ENCODE measurements at regions not wholly inside any gene's neighbourhood (a gene's known extent, or its start where the extent isn't known, plus 50 kb on each side); places are given as distances from the start of the nearest gene placed in this dataset.

GRCh38 chr3:130250982-130251381 is 94.5 kb upstream of the COL6A5 start:
- H3K9me3 ChIP-seq (ENCODE audit: low read length): no peaks in the 10 kb centered on the region
- H3K4me1 Mint-ChIP-seq: no peaks in the 10 kb centered on the region
- peaks cover 13 to 30% of the 10 kb centered on the region in 2 donors for H3K27me3 Mint-ChIP-seq
- no peaks in the 10 kb centered on the region for H3K36me3 ChIP-seq (ENCODE audit: insufficient read depth, low read length)
- no peaks in the 10 kb centered on the region for H3K27me3 ChIP-seq (ENCODE audit: insufficient read depth, low read length, poor library complexity, severe bottlenecking)
- H3K4me3 Mint-ChIP-seq: no peak overlapping the region
- H3K27ac ChIP-seq (ENCODE audit: low read depth, low read length): no peak overlapping the region
- H3K4me1 ChIP-seq (ENCODE audit: insufficient read depth, low read length): no peaks in the 10 kb centered on the region
- CTCF ChIA-PET: no interaction called here
- H3K4me3 ChIP-seq (ENCODE audit: low read length): no peak overlapping the region
- H3K9me3 Mint-ChIP-seq: no peaks in the 10 kb centered on the region
- no peaks in the 10 kb centered on the region for H3K36me3 Mint-ChIP-seq
- DNase-seq: no peak
- POLR2A ChIA-PET: no interaction called here
- no peak overlapping the region for H3K27ac Mint-ChIP-seq

GRCh38 chr3:130255442-130255841 is 90.0 kb upstream of the COL6A5 start:
- no peak overlapping the region for H3K27ac ChIP-seq (ENCODE audit: low read depth, low read length)
- H3K27me3 ChIP-seq (ENCODE audit: insufficient read depth, low read length, poor library complexity, severe bottlenecking): no peaks in the 10 kb centered on the region
- no peak overlapping the region for H3K4me3 Mint-ChIP-seq
- no peaks in the 10 kb centered on the region for H3K9me3 ChIP-seq (ENCODE audit: low read length)
- CTCF ChIA-PET: no interaction called here
- POLR2A ChIA-PET: no interaction called here
- H3K36me3 ChIP-seq (ENCODE audit: insufficient read depth, low read length): no peaks in the 10 kb centered on the region
- no peaks in the 10 kb centered on the region for H3K36me3 Mint-ChIP-seq
- DNase-seq: no peak
- H3K9me3 Mint-ChIP-seq: no peaks in the 10 kb centered on the region
- peaks cover 14 to 18% of the 10 kb centered on the region in 2 donors for H3K27me3 Mint-ChIP-seq
- no peaks in the 10 kb centered on the region for H3K4me1 Mint-ChIP-seq
- no peaks in the 10 kb centered on the region for H3K4me1 ChIP-seq (ENCODE audit: insufficient read depth, low read length)
- H3K4me3 ChIP-seq (ENCODE audit: low read length): no peak overlapping the region
- H3K27ac Mint-ChIP-seq: no peak overlapping the region

GRCh38 chr3:130256821-130257340 is 88.6 kb upstream of the COL6A5 start:
- no peak for DNase-seq
- Mint-ChIP-seq H3K27me3 (peaks cover 12% of the 10 kb centered on the region in 2 donors), H3K4me3 (no peak overlapping the region), H3K9me3 (no peaks in the 10 kb centered on the region), H3K27ac (no peak overlapping the region), H3K36me3 (no peaks in the 10 kb centered on the region), H3K4me1 (no peaks in the 10 kb centered on the region)
- ChIA-PET POLR2A (no interaction called here), CTCF (no interaction called here)
- Histone ChIP-seq H3K27ac (ENCODE audit: low read depth, low read length) (no peak overlapping the region), H3K36me3 (ENCODE audit: insufficient read depth, low read length) (no peaks in the 10 kb centered on the region), H3K4me1 (ENCODE audit: insufficient read depth, low read length) (no peaks in the 10 kb centered on the region), H3K27me3 (ENCODE audit: insufficient read depth, low read length, poor library complexity, severe bottlenecking) (no peaks in the 10 kb centered on the region), H3K9me3 (ENCODE audit: low read length) (no peaks in the 10 kb centered on the region), H3K4me3 (ENCODE audit: low read length) (no peak overlapping the region)

- Histone ChIP-seq H3K27ac (ENCODE audit: low read depth, low read length) (no peak overlapping the region), H3K4me1 (ENCODE audit: insufficient read depth, low read length) (no peaks in the 10 kb centered on the region), H3K9me3 (ENCODE audit: low read length) (no peaks in the 10 kb centered on the region), H3K4me3 (ENCODE audit: low read length) (no peak overlapping the region), H3K36me3 (ENCODE audit: insufficient read depth, low read length) (no peaks in the 10 kb centered on the region), H3K27me3 (ENCODE audit: insufficient read depth, low read length, poor library complexity, severe bottlenecking) (no peaks in the 10 kb centered on the region)
- no peak overlapping the region for H3K27ac Mint-ChIP-seq
- H3K36me3 Mint-ChIP-seq: no peaks in the 10 kb centered on the region
- CTCF ChIA-PET: no interaction called here
- POLR2A ChIA-PET: no interaction called here
- no peak for DNase-seq
- H3K4me3 Mint-ChIP-seq: no peak overlapping the region
- no peaks in the 10 kb centered on the region for H3K9me3 Mint-ChIP-seq
- no peaks in the 10 kb centered on the region for H3K4me1 Mint-ChIP-seq
- H3K27me3 Mint-ChIP-seq: peaks cover 5 to 8% of the 10 kb centered on the region in 2 donors
Measured at GRCh38 chr3:130258532-130258952, 86.9 kb upstream of the COL6A5 start.

GRCh38 chr3:130259166-130259874 is 86.2 kb upstream of the COL6A5 start:
- CTCF ChIA-PET: no interaction called here
- Histone ChIP-seq H3K9me3 (ENCODE audit: low read length) (no peaks in the 10 kb centered on the region), H3K27me3 (ENCODE audit: insufficient read depth, low read length, poor library complexity, severe bottlenecking) (no peaks in the 10 kb centered on the region), H3K27ac (ENCODE audit: low read depth, low read length) (no peak overlapping the region), H3K4me1 (ENCODE audit: insufficient read depth, low read length) (no peaks in the 10 kb centered on the region), H3K4me3 (ENCODE audit: low read length) (no peak overlapping the region), H3K36me3 (ENCODE audit: insufficient read depth, low read length) (no peaks in the 10 kb centered on the region)
- Mint-ChIP-seq H3K27me3 (peaks cover 5 to 8% of the 10 kb centered on the region in 2 donors), H3K4me1 (no peaks in the 10 kb centered on the region), H3K36me3 (no peaks in the 10 kb centered on the region), H3K4me3 (no peak overlapping the region), H3K9me3 (no peaks in the 10 kb centered on the region), H3K27ac (no peak overlapping the region)
- POLR2A ChIA-PET: no interaction called here
- DNase-seq: no peak

- Histone ChIP-seq H3K9me3 (ENCODE audit: low read length) (no peaks in the 10 kb centered on the region), H3K36me3 (ENCODE audit: insufficient read depth, low read length) (no peaks in the 10 kb centered on the region), H3K4me3 (ENCODE audit: low read length) (no peak overlapping the region), H3K27me3 (ENCODE audit: insufficient read depth, low read length, poor library complexity, severe bottlenecking) (no peaks in the 10 kb centered on the region), H3K4me1 (ENCODE audit: insufficient read depth, low read length) (no peaks in the 10 kb centered on the region), H3K27ac (ENCODE audit: low read depth, low read length) (no peak overlapping the region)
- POLR2A ChIA-PET: no interaction called here
- Mint-ChIP-seq H3K4me1 (no peaks in the 10 kb centered on the region), H3K27ac (peak overlapping the region in 1 of 8 donors; percentile 46), H3K36me3 (no peaks in the 10 kb centered on the region), H3K9me3 (no peaks in the 10 kb centered on the region), H3K27me3 (peaks cover 5 to 17% of the 10 kb centered on the region in 2 donors), H3K4me3 (no peak overlapping the region)
- no peak for DNase-seq
- CTCF ChIA-PET: no interaction called here
Measured at GRCh38 chr3:130260918-130261317, 84.6 kb upstream of the COL6A5 start.

- Mint-ChIP-seq H3K4me3 (no peak overlapping the region), H3K4me1 (no peaks in the 10 kb centered on the region), H3K27ac (no peak overlapping the region), H3K36me3 (no peaks in the 10 kb centered on the region), H3K9me3 (no peaks in the 10 kb centered on the region), H3K27me3 (peaks cover 0 to 9% of the 10 kb centered on the region in 2 donors)
- Histone ChIP-seq H3K9me3 (ENCODE audit: low read length) (no peaks in the 10 kb centered on the region), H3K27me3 (ENCODE audit: insufficient read depth, low read length, poor library complexity, severe bottlenecking) (no peaks in the 10 kb centered on the region), H3K4me3 (ENCODE audit: low read length) (no peak overlapping the region), H3K4me1 (ENCODE audit: insufficient read depth, low read length) (no peaks in the 10 kb centered on the region), H3K36me3 (ENCODE audit: insufficient read depth, low read length) (no peaks in the 10 kb centered on the region), H3K27ac (ENCODE audit: low read depth, low read length) (no peak overlapping the region)
- CTCF ChIA-PET: no interaction called here
- no peak for DNase-seq
- POLR2A ChIA-PET: no interaction called here
Measured at GRCh38 chr3:130263708-130264107, 81.8 kb upstream of the COL6A5 start.

- H3K4me3 Mint-ChIP-seq: no peak overlapping the region
- Histone ChIP-seq H3K4me1 (ENCODE audit: insufficient read depth, low read length) (no peaks in the 10 kb centered on the region), H3K36me3 (ENCODE audit: insufficient read depth, low read length) (no peaks in the 10 kb centered on the region), H3K9me3 (ENCODE audit: low read length) (no peaks in the 10 kb centered on the region), H3K27me3 (ENCODE audit: insufficient read depth, low read length, poor library complexity, severe bottlenecking) (no peaks in the 10 kb centered on the region), H3K4me3 (ENCODE audit: low read length) (no peak overlapping the region), H3K27ac (ENCODE audit: low read depth, low read length) (no peak overlapping the region)
- no peaks in the 10 kb centered on the region for H3K4me1 Mint-ChIP-seq
- H3K27ac Mint-ChIP-seq: no peak overlapping the region
- ChIA-PET POLR2A (no interaction called here), CTCF (no interaction called here)
- no peaks in the 10 kb centered on the region for H3K9me3 Mint-ChIP-seq
- DNase-seq: no peak
- H3K36me3 Mint-ChIP-seq: no peaks in the 10 kb centered on the region
- peaks cover 0 to 29% of the 10 kb centered on the region in 2 donors for H3K27me3 Mint-ChIP-seq
Measured at GRCh38 chr3:130266817-130267216, 78.7 kb upstream of the COL6A5 start.

Data from CD8-positive, alpha-beta memory T cell (primary cell).